ENCODE measurements at regions not wholly inside any gene's neighbourhood (a gene's known extent, or its start where the extent isn't known, plus 50 kb on each side); places are given as distances from the start of the nearest gene placed in this dataset.

GRCh38 chr10:36564433-36564832, 561.0 kb upstream of the ANKRD30A start:
- H3K27ac ChIP-seq (ENCODE audit: poor library complexity, severe bottlenecking) = no peak overlapping the region
- H3K27me3 ChIP-seq (ENCODE audit: insufficient read depth, poor library complexity, severe bottlenecking) = no peaks in the 10 kb centered on the region
- DNase-seq (ENCODE audit: low spot score) (no peak), ATAC-seq (ENCODE audit: low read depth) (no peak)
- TF ChIP-seq CTCF (IDR thresholded peaks at IDR 0.05; ENCODE audit: poor library complexity, severe bottlenecking) = no peak
- H3K4me3 ChIP-seq (ENCODE audit: severe bottlenecking) = no peak overlapping the region
- no peaks in the 10 kb centered on the region for H3K9me3 ChIP-seq (ENCODE audit: severe bottlenecking)
- H3K36me3 ChIP-seq (ENCODE audit: low read depth) = no peaks in the 10 kb centered on the region
- H3K4me1 ChIP-seq (ENCODE audit: insufficient read depth, poor library complexity, severe bottlenecking) = peaks cover 8% of the 10 kb centered on the region

- TF ChIP-seq CTCF (IDR thresholded peaks at IDR 0.05; ENCODE audit: poor library complexity, severe bottlenecking) = no peak
- Histone ChIP-seq H3K9me3 (ENCODE audit: severe bottlenecking) (no peaks in the 10 kb centered on the region), H3K4me1 (ENCODE audit: insufficient read depth, poor library complexity, severe bottlenecking) (peaks cover 8% of the 10 kb centered on the region), H3K36me3 (ENCODE audit: low read depth) (no peaks in the 10 kb centered on the region), H3K27me3 (ENCODE audit: insufficient read depth, poor library complexity, severe bottlenecking) (no peaks in the 10 kb centered on the region), H3K27ac (ENCODE audit: poor library complexity, severe bottlenecking) (no peak overlapping the region), H3K4me3 (ENCODE audit: severe bottlenecking) (no peak overlapping the region)
- DNase-seq (ENCODE audit: low spot score) = no peak
- ATAC-seq (ENCODE audit: low read depth) = no peak
Measured at GRCh38 chr10:36559412-36560400, 565.7 kb upstream of the ANKRD30A start.

- no peak overlapping the region for H3K4me3 ChIP-seq (ENCODE audit: severe bottlenecking)
- DNase-seq (ENCODE audit: low spot score) (no peak), ATAC-seq (ENCODE audit: low read depth) (no peak)
- H3K4me1 ChIP-seq (ENCODE audit: insufficient read depth, poor library complexity, severe bottlenecking) = peaks cover 3% of the 10 kb centered on the region
- H3K36me3 ChIP-seq (ENCODE audit: low read depth) = no peaks in the 10 kb centered on the region
- no peaks in the 10 kb centered on the region for H3K27me3 ChIP-seq (ENCODE audit: insufficient read depth, poor library complexity, severe bottlenecking)
- no peak for TF ChIP-seq CTCF (IDR thresholded peaks at IDR 0.05; ENCODE audit: poor library complexity, severe bottlenecking)
- no peak overlapping the region for H3K27ac ChIP-seq (ENCODE audit: poor library complexity, severe bottlenecking)
- H3K9me3 ChIP-seq (ENCODE audit: severe bottlenecking) = no peaks in the 10 kb centered on the region
Measured at GRCh38 chr10:36556468-36556867, 568.9 kb upstream of the ANKRD30A start.

- ATAC-seq (ENCODE audit: low read depth) (no peak), DNase-seq (ENCODE audit: low spot score) (no peak)
- no peaks in the 10 kb centered on the region for H3K36me3 ChIP-seq (ENCODE audit: low read depth)
- TF ChIP-seq CTCF (IDR thresholded peaks at IDR 0.05; ENCODE audit: poor library complexity, severe bottlenecking) = no peak
- H3K4me3 ChIP-seq (ENCODE audit: severe bottlenecking) = no peak overlapping the region
- H3K27me3 ChIP-seq (ENCODE audit: insufficient read depth, poor library complexity, severe bottlenecking) = no peaks in the 10 kb centered on the region
- no peaks in the 10 kb centered on the region for H3K9me3 ChIP-seq (ENCODE audit: severe bottlenecking)
- no peaks in the 10 kb centered on the region for H3K4me1 ChIP-seq (ENCODE audit: insufficient read depth, poor library complexity, severe bottlenecking)
- no peak overlapping the region for H3K27ac ChIP-seq (ENCODE audit: poor library complexity, severe bottlenecking)
Measured at GRCh38 chr10:36555036-36555435, 570.4 kb upstream of the ANKRD30A start.

- TF ChIP-seq CTCF (IDR thresholded peaks at IDR 0.05; ENCODE audit: poor library complexity, severe bottlenecking) = no peak
- no peak overlapping the region for H3K27ac ChIP-seq (ENCODE audit: poor library complexity, severe bottlenecking)
- H3K9me3 ChIP-seq (ENCODE audit: severe bottlenecking) = no peaks in the 10 kb centered on the region
- no peaks in the 10 kb centered on the region for H3K36me3 ChIP-seq (ENCODE audit: low read depth)
- DNase-seq (ENCODE audit: low spot score) = no peak
- H3K4me3 ChIP-seq (ENCODE audit: severe bottlenecking) = no peak overlapping the region
- no peaks in the 10 kb centered on the region for H3K4me1 ChIP-seq (ENCODE audit: insufficient read depth, poor library complexity, severe bottlenecking)
- H3K27me3 ChIP-seq (ENCODE audit: insufficient read depth, poor library complexity, severe bottlenecking) = no peaks in the 10 kb centered on the region
- no peak for ATAC-seq (ENCODE audit: low read depth)
Measured at GRCh38 chr10:36547965-36548364, 577.4 kb upstream of the ANKRD30A start.
